IMR-90 (cell line): ENCODE measurements at regions not wholly inside any gene's neighbourhood (a gene's known extent, or its start where the extent isn't known, plus 50 kb on each side); places are given as distances from the start of the nearest gene placed in this dataset.

Experiments used
- ATAC-seq: fragments of 200-7000 bp; cut with Tn5 transposase; 2 replicates; pipeline ENCODE4 v1.9.1; 2020; ENCODE audit warnings: low read depth, mild to moderate bottlenecking, moderate library complexity
- BruUV-seq: library from RNA; stranded (reverse); fragments of 400-500 nt; replicated peaks from 2 replicates; lab custom pipeline; 2021; lab: Mats Ljungman, UMichigan
- CTCF ChIA-PET: fragments of 300-600 bp; formaldehyde crosslinking; extraction: SDS; loops from one replicate; lab custom pipeline; 2021; ENCODE audit warnings: antibody characterized with exemption; lab: Yijun Ruan, JAX
- POLR2A ChIA-PET: fragments of 300-600 bp; sonication (Branson Sonifier 250); formaldehyde crosslinking; loops from one replicate; lab custom pipeline; 2022; ENCODE audit warnings: antibody characterized with exemption; ENCODE audit not compliant: unreplicated experiment; lab: Charles Lee
- DNase-seq: peaks from one replicate; pipeline ENCODE4 v3.0.0; 2013
- H2AFZ ChIP-seq: replicated peaks from 2 replicates; pipeline ENCODE3; 2013; ENCODE audit warnings: low read length, mild to moderate bottlenecking; ENCODE audit not compliant: poor library complexity
- H2AK5ac ChIP-seq: 2 replicates; pipeline ENCODE4 v1.6.1; 2013; ENCODE audit warnings: low read depth, low read length, inconsistent platforms
- H2AK9ac ChIP-seq: replicated peaks from 2 replicates; pipeline ENCODE3; 2013; ENCODE audit warnings: mild to moderate bottlenecking, low read depth, low read length, moderate library complexity; ENCODE audit not compliant: poor library complexity
- H2BK120ac ChIP-seq: 2 replicates; pipeline ENCODE4 v1.6.1; 2013; ENCODE audit warnings: low read depth, low read length, inconsistent platforms
- H2BK15ac ChIP-seq: 3 replicates; pipeline ENCODE4 v1.6.1; 2013; ENCODE audit warnings: low read depth, low read length, inconsistent platforms
- H2BK20ac ChIP-seq: 2 replicates; pipeline ENCODE4 v1.6.1; 2013; ENCODE audit warnings: low read depth, mild to moderate bottlenecking, inconsistent platforms, low read length, moderate library complexity
- H2BK5ac ChIP-seq: 2 replicates; pipeline ENCODE4 v1.6.1; 2013; ENCODE audit warnings: mild to moderate bottlenecking, low read depth, low read length, inconsistent platforms; ENCODE audit not compliant: poor library complexity, severe bottlenecking
- H3K14ac ChIP-seq: replicated peaks from 2 replicates; pipeline ENCODE4 v1.6.1; 2013; ENCODE audit warnings: low read depth, low read length, inconsistent platforms
- H3K18ac ChIP-seq: 2 replicates; pipeline ENCODE4 v1.6.1; 2013; ENCODE audit warnings: low read depth, low read length, control low read depth
- H3K23ac ChIP-seq: 2 replicates; pipeline ENCODE4 v1.6.1; 2013; ENCODE audit warnings: low read depth, low read length, inconsistent platforms
- H3K27ac ChIP-seq: 2 replicates; pipeline ENCODE4 v1.5.1; 2013; ENCODE audit warnings: mild to moderate bottlenecking, control low read depth, low read length; ENCODE audit not compliant: insufficient read depth
- H3K27me3 ChIP-seq: 2 replicates; pipeline ENCODE4 v1.6.1; 2013; ENCODE audit warnings: low read length; ENCODE audit not compliant: control insufficient read depth, insufficient read depth
- H3K36me3 ChIP-seq: 2 replicates; pipeline ENCODE4 v1.6.1; 2013; ENCODE audit warnings: low read length, mixed read lengths; ENCODE audit not compliant: control insufficient read depth, insufficient read depth
- H3K4ac ChIP-seq: 2 replicates; pipeline ENCODE4 v1.6.1; 2013; ENCODE audit warnings: low read depth, low read length, inconsistent platforms
- H3K4me1 ChIP-seq: 2 replicates; pipeline ENCODE4 v1.6.1; 2013; ENCODE audit warnings: low read length, mixed read lengths; ENCODE audit not compliant: control insufficient read depth, insufficient read depth
- H3K4me2 ChIP-seq: 2 replicates; pipeline ENCODE4 v1.6.1; 2013; ENCODE audit warnings: low read depth, mild to moderate bottlenecking, control low read depth, low read length, moderate library complexity
- H3K4me3 ChIP-seq: 2 replicates; pipeline ENCODE4 v1.5.1; 2013; ENCODE audit warnings: low read depth, mild to moderate bottlenecking, control low read depth, low read length, moderate library complexity; ENCODE audit not compliant: insufficient read depth
- H3K56ac ChIP-seq: 2 replicates; pipeline ENCODE4 v1.6.1; 2013; ENCODE audit warnings: low read length, inconsistent platforms; ENCODE audit not compliant: insufficient read depth; ENCODE audit errors: extremely low read depth
- H3K79me1 ChIP-seq, 2 experiments: 2 replicates each; pipeline ENCODE4 v1.6.1; 2013; ENCODE audit warnings: low read length in 2 of 2, inconsistent platforms in 1 of 2, low read depth in 1 of 2
- H3K9ac ChIP-seq: 2 replicates; pipeline ENCODE4 v1.6.1; 2013; ENCODE audit warnings: low read depth, low read length, control low read depth
- H3K9me1 ChIP-seq: 2 replicates; pipeline ENCODE4 v1.6.1; 2013; ENCODE audit warnings: low read length, inconsistent platforms; ENCODE audit not compliant: insufficient read depth
- H3K9me3 ChIP-seq: 2 replicates; pipeline ENCODE4 v1.6.1; 2013; ENCODE audit warnings: low read length; ENCODE audit not compliant: control insufficient read depth, insufficient read depth
- H4K20me1 ChIP-seq: 2 replicates; pipeline ENCODE4 v1.6.1; 2013; ENCODE audit warnings: low read length, inconsistent platforms; ENCODE audit not compliant: insufficient read depth
- H4K5ac ChIP-seq: 2 replicates; pipeline ENCODE4 v1.6.1; 2013; ENCODE audit warnings: mild to moderate bottlenecking, low read depth, low read length, control low read depth
- H4K8ac ChIP-seq, 2 experiments: 2 replicates each; pipeline ENCODE4 v1.6.1; 2013; ENCODE audit warnings: low read depth in 2 of 2, low read length in 2 of 2, control low read depth in 1 of 2, inconsistent platforms in 1 of 2
- H4K91ac ChIP-seq: 2 replicates; pipeline ENCODE4 v1.6.1; 2013; ENCODE audit warnings: low read depth, low read length, inconsistent platforms; ENCODE audit not compliant: insufficient read depth
- ELK1 ChIP-seq: fragments of 150-350 bp; IDR thresholded peaks from 2 replicates; pipeline ENCODE4 v1.6.1; 2016; ENCODE audit warnings: low read depth, mild to moderate bottlenecking, low read length, moderate library complexity, borderline replicate concordance
- USF2 ChIP-seq: fragments of 150-350 bp; IDR thresholded peaks from 2 replicates; pipeline ENCODE4 v1.6.1; 2017; ENCODE audit warnings: mild to moderate bottlenecking, antibody characterized with exemption, low read length, low read depth
- WGBS, 2 experiments: methylation state at CpG; one replicate each; pipeline versions ENCODE4 v1.1.5 to v1.1.7; 2013; ENCODE audit warnings: missing lambda C conversion rate in 2 of 2; ENCODE audit not compliant: insufficient read length in 1 of 2; ENCODE audit errors: extremely low coverage in 2 of 2; 5-methylcytosine and 5-hydroxymethylcytosine counted together
- dilution Hi-C: fragments of 300-500 bp; cut with HindIII; formaldehyde crosslinking; loops from one replicate; pipeline ENCODE4 v1.14.3; 2018; ENCODE audit warnings: low sequenced_read_pairs; ENCODE audit not compliant: unreplicated experiment
- in situ Hi-C: fragments of 300-500 bp; cut with MboI; formaldehyde crosslinking; loops from 3 replicates; pipeline ENCODE4 v1.14.3; 2019; ENCODE audit warnings: low sequenced_read_pairs, inconsistent platforms, mixed read lengths
- intact Hi-C: fragments of 100-400 bp; cut with micrococcal nuclease; formaldehyde crosslinking; loops from 2 replicates; pipeline ENCODE4 v1.10.0; 2022

- intact Hi-C loops = no loop called here
- no TSS peak for BruUV-seq
- H3K9me3 ChIP-seq = no peaks in the 10 kb centered on the region
- no peak overlapping the region for H2BK20ac ChIP-seq
- ChIA-PET CTCF (interaction anchor here (1.2 to 1.7 kb wide), 3 partner anchors 127 to 231 kb away, joined by 4 read pairs; no protein-coding TSS in a partner anchor), POLR2A (no interaction called here)
- in situ Hi-C loops = loop anchor here (10.0 kb wide), 1 partner anchor 203 kb away; no protein-coding TSS in a partner anchor
- DNase-seq (no peak), ATAC-seq (no peak)
- no peak overlapping the region for H3K18ac ChIP-seq
- H3K27me3 ChIP-seq = no peaks in the 10 kb centered on the region
- H3K27ac ChIP-seq = no peak overlapping the region
- H4K20me1 ChIP-seq = no peaks in the 10 kb centered on the region
- no peak overlapping the region for H4K5ac ChIP-seq
- no peak overlapping the region for H2BK5ac ChIP-seq
- TF ChIP-seq USF2 (no peak), ELK1 (no peak)
- no peak overlapping the region for H3K23ac ChIP-seq
- H3K56ac ChIP-seq = no peak overlapping the region
- H3K14ac ChIP-seq = no peak overlapping the region
- no peak overlapping the region for H4K8ac ChIP-seq
- no peak overlapping the region for H3K4me3 ChIP-seq
- H3K9me1 ChIP-seq = peaks cover 20% of the 10 kb centered on the region
- H3K36me3 ChIP-seq = no peaks in the 10 kb centered on the region
- no peak overlapping the region for H2BK120ac ChIP-seq
- no peaks in the 10 kb centered on the region for H3K79me1 ChIP-seq
- no peak overlapping the region for H2AFZ ChIP-seq
- H4K91ac ChIP-seq = no peak overlapping the region
- H3K4me1 ChIP-seq = peaks cover 14% of the 10 kb centered on the region
- 83% methylated on average over 3 of the region's 7 CpGs; no CpG with 5 or more reads in 1 of the 2 experiments for WGBS, 2 experiments
- H3K4ac ChIP-seq = no peak overlapping the region
- no peak overlapping the region for H3K9ac ChIP-seq
- no peak overlapping the region for H3K4me2 ChIP-seq
- H2AK5ac ChIP-seq = no peak overlapping the region
- dilution Hi-C loops = no loop called here
- H2BK15ac ChIP-seq = no peak overlapping the region
- H2AK9ac ChIP-seq = no peak overlapping the region
Observed at GRCh38 chr18:46282177-46282570, 178.0 kb downstream of the HAUS1 start.
